HG03060 (cell line): ENCODE measurements at regions not wholly inside any gene's neighbourhood (a gene's known extent, or its start where the extent isn't known, plus 50 kb on each side); places are given as distances from the start of the nearest gene placed in this dataset.

Source experiments
- ATAC-seq: cut with Tn5 transposase; IDR thresholded peaks from one replicate; pipeline ENCODE4 v1.9.1; 2021; ENCODE audit warnings: low read depth, moderate number of reproducible peaks; ENCODE audit not compliant: unreplicated experiment

- no peak for ATAC-seq
These were observed 107.5 kb downstream of the SPTSSA start for GRCh38 chr14:34354556-34354955.

DNA sequence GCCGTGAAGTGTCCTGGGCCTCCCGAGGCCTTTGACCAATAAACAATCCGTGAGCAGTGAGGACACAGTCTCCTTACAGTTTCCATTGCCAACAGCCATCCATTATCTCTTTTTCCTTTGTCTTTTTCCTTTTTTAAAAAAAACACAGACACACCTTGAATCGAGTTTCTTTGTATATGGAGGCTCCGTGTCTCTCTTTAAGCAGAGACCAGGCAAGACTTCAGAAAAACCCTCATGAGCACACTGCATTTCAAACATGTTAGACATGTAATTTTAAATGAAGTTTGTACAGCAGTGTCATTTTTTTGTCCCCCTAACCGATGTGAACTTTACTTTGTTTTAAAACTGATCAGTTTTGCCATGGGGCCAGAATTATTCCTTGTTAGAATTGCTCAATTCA lies 111.1 kb downstream of the SPTSSA start:
- no peak for ATAC-seq

DNA sequence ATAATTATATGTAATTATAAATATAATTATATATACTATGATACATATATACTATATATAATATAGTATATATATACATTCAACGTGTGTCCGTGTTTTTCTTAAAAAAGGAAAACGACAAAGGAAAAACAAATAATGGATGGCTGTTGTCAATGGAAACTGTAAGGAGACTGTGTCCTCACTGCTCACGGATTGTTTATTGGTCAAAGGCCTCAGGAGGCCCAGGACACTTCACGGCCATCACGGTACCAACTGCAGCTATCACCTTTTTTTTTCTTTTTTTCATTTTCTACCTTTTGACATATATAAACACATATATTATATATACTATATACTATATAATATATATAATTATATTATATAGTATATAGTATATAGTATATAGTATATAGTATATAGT lies 113.4 kb downstream of the SPTSSA start:
- ATAC-seq = no peak

DNA sequence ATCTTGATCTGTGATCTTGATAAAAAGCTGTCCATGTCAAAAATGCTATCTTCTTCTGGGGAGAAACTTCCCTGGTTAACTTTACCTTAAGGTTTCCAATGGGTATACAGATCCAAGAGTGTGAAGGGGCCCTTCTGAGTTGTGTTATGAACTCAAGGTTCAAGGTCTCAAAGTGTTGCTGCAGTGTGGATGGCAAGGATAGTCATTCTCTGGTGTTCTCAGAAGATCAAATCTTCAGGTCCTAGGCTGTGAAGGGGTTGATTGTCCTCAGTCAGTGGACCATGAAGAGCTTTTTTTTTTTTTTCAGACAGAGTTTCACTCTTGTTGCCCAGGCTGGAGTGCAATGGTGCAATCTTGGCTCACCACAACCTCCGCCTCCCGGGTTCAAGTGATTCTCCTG lies 114.4 kb downstream of the SPTSSA start:
- peak; percentile 85 for ATAC-seq

- no peak for ATAC-seq
These were observed 116.1 kb downstream of the SPTSSA start for GRCh38 chr14:34345718-34346465.

DNA sequence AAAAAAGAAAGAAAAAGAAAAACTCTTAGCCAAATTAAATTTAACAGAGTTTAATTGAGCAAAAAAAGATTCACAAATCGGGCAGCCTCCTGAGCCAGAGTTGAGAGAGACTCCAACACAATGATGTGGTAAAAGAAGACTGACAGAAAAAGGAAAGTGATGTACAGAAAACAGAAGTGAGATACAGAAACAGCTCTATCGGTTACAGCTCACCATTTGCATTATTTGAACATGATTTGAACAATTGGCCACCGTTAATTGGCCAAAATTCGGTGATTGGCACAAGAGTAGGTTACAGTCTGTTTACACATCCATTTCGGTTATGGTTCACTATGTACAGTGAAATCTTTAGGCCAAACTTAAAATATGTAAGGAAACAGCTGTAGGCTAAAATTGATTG lies 117.7 kb downstream of the SPTSSA start:
- ATAC-seq = no peak

DNA sequence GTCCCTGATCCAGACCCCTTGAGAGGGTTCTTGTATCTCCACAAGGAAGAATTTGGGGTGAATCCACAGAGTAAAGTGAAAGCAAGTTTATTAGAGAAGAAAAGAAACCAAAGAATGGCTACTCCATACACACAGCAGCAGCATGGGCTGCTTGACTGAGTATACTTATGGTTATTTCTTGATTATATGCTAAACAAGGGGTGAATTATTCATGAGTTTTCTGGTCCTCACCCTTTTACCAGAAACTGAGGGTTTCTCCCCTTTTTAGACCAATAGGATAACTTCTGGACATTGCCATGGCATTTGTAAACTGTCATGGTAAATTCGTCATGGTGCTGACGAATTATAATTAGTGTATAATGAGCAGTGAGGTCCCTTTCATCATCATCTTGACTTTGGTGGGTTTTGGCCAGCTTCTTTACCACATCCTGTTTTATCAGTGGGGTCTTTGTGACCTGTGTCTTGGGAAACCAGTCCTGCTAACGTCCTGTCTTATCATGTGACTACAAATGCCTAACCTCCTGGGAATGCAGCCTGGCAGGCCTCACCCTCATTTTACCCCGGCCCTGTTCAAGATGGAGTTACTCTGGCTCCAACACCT lies 121.9 kb downstream of the SPTSSA start:
- ATAC-seq = no peak

GRCh38 chr14:34338056-34338455 lies 124.0 kb downstream of the SPTSSA start:
- no peak for ATAC-seq

DNA sequence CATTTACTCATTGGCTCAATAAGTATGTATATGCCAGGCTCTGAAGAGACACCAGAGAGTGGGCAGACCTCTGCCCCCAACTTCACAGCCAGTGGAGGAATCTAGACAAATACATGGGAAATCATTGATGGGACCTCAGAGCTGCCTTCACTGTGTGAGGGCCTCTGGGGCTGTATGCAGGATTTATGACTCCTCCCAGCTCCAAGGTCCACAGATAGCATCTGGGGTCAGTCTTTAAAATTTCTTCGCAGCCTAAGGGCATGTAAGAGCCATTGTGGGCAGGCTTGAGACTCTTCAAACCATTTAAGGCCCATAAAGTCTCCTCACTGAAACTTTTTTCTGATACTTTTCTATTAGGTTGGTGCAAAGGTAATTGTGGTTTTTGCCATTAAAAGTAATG lies 125.5 kb downstream of the SPTSSA start:
- ATAC-seq = no peak

DNA sequence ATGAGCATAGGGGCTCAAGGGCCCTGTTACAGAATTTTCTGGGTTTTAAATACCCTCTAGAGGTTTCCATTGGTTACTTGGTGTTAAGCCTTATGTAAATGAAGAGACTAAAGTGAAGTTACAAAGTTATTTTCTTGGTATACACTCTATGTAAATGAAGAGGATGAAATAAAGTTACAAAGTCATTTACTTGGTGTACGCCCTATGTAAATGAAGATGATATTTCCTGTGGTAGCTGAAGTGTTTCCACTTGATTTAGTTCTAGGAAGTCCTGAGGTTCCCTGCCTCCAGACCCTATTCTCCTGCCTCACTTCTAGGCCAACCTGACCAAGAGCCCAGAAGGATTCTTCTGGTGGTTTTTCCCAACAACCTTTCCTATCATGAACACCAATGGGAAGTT lies 126.1 kb downstream of the SPTSSA start:
- no peak for ATAC-seq

GRCh38 chr14:34334329-34334728 lies 127.7 kb downstream of the SPTSSA start:
- ATAC-seq = no peak

DNA sequence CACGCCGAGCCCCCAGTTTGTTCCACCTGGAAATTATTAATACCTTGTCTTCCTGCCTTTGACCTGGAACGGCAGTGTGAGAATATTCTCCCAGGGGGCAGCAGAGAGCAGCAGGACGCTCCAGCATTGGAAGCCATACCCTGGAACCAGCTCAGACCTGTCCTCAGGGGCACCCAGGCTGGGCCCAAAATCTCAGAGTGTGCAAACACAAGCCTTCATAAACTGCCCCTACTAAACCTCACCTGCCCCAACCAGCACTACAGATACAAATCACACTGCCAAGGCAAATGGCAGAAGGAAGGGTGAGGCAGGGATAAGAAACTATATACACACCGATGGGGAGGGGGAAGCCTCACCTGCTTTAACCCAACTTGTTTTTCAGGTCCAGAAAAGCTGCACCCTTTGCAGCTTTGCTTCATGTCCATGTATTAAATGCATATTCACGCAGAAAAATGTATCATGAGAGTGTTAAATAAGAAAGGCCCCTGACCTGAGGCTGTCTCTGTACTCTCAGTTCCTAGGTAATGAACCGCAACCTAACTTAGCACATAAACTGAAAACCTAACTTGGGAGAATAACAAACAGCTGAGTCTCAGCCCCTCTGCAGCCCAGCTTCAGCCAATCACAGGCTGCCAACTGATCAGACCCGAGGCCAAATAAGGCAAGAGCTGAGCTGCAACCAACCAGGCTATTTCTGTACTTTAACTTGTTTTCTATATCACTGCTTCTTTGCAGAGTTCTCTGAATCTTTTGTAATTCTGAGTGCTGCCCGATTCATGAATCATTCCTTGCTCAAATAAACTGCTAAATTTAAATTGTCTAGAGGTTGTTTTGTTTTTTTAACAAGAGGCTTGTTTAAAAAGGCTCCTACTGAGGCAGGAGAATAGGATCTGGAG lies 130.1 kb downstream of the SPTSSA start:
- ATAC-seq = peak; percentile 85

DNA sequence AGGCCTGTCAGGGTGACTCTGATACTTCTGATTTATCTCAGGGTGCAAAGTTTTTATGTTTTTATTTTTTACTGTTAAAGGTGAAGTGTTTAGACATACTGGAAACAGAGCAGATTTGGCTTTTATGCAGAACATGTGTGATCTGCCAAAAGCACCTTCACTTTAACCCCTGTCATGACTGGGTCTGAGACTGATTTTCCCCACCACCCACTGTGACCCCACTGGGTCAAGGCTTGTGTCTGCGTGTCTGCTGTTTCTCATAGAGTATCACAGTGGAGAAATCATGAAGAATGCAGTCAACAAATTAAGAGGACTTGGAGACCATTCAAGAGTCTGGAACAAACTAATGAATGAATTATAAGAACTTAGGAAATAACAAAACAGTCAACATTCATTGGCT lies 131.2 kb downstream of the SPTSSA start:
- no peak for ATAC-seq

DNA sequence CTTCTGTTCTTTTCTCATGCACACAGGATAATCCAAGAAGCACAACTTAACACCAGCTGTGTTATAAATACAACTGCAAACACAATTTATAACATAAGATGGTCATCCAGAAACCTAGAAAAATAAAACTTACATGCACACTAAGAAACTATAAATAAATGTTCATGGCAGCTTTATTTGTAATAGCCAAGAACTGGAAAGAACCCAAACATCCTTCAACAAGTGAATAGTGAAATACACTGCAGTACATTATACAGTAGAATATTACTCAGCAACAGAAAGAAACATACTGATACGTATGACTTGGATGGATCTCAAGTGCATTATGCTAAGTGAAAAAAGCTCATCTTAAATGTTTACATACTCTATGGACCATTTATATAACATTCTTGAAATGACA lies 132.7 kb downstream of the SPTSSA start:
- ATAC-seq = no peak

DNA sequence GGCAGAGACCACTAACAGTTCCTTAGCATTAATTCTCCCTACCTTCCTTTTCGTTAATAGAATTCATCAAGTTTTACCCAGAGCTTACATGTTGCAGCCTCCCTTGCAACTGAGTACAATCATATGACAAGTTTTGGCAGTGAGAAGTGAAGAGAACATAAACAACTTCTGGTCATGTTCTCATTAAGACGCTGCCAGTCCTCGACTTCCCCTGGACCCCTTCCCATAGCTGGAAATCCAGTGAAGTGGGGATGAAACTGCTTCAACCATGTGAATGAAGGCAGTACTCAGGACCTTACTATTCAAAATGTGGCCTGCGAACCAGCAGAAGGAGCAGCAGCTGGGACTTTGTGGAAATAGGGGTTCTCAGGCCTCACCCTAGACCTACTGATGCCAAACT lies 133.9 kb downstream of the SPTSSA start:
- ATAC-seq = no peak

GRCh38 chr14:34325493-34325892 lies 136.5 kb downstream of the SPTSSA start:
- no peak for ATAC-seq

DNA sequence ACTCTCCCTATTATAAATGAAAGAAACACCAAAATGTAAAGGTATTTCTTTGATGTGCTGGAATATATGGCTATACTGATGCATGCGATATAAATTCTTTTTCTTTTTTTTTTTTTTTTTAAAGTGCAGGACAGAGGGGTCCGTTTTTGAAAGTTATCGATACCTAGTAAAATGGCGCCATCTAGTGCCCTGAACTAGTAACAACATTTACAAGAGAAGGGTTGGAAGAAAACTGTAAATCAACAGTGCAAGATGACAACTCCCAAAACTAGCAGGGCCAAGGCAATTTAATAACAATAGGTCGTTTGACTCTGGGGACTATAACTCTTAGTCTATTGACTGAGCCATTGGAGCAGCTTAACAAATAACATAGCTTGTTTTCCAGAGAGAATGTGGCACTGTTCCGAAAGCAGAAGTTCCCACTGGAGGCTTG lies 137.7 kb downstream of the SPTSSA start:
- no peak for ATAC-seq

DNA sequence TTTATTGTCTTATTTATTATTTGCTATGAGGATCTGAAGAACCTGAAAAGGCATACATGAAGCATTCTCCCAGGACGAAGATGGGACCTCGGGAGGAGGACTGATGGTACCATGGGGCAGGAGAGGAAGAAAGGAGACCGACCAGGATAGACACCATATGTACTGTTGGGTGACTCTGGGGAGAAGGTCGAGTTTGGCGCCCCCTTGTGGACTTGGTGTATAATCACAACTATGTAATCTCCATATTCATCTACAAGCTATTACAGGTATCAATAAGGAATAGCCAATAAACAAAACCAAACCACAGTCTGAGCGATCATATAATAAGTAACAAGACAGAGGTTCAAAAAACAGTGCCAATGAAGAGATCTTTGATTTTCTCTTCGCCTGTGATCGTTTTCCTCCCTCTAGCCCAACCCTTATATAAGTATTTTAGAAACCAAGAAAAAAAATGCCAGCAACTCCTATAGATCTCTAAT lies 139.1 kb downstream of the SPTSSA start:
- no peak for ATAC-seq

DNA sequence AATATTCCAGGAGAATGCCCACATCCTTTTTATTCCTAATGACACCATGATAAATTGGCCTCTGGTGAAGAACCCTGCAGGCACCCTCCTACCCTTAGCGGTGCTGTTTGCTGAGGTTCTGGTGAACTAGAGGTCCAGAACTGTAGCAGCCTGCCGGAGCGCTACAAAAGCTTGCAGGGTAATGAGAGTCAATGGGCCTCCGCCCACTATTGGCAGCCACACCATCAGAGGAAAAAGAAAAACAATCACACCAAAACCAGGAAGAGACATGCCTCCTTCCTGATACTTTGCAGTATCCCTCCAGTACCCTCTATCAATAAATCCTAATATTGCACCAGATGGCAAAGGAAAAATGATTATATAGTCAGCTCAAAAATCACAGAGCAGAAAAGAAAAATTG lies 142.9 kb downstream of the SPTSSA start:
- ATAC-seq = no peak

GRCh38 chr14:34318014-34318413 lies 144.0 kb downstream of the SPTSSA start:
- no peak for ATAC-seq

DNA sequence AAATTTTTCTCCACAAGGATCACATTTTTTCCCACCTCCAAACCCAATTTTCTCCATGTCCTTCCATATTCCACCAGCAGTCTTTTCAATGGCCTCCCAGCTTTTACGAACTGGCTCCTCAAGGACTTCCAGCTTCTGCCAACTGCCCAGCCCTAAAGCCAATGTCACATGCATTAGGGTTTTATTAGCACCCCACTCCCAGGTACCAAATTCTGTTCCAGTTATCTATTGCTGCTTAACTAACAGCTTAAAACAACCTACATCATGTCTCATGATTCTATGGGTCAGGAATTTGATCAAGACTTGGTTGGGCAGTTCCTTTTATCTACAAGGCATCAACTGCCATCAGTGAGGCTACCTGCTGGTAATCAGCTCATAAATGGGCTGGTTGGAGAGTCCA lies 151.3 kb downstream of the SPTSSA start:
- ATAC-seq = no peak
